Peyer's patch (tissue), 4 donors: ENCODE measurements at regions not wholly inside any gene's neighbourhood (a gene's known extent, or its start where the extent isn't known, plus 50 kb on each side); places are given as distances from the start of the nearest gene placed in this dataset.

ENCODE experiments used
- POLR2A ChIP-seq, 2 donors: fragments of 450-650 bp; IDR thresholded peaks; one replicate each; pipeline ENCODE4 v1.5.1; 2017; ENCODE audit warnings: antibody characterized with exemption in 2 of 2, mild to moderate bottlenecking in 2 of 2, moderate library complexity in 2 of 2
- TF ChIP-seq, protein P1 (sequence below), 6 experiments: fragments of 450-650 bp in 4 of 6; fragments of 200-600 bp in 2 of 6; sonication (generic) in 1 of 6; IDR thresholded peaks; one replicate each; pipeline ENCODE4 v1.5.1; 2017 to 2019; ENCODE audit warnings: antibody characterized with exemption in 6 of 6, mild to moderate bottlenecking in 3 of 6, moderate library complexity in 1 of 6

DNA sequence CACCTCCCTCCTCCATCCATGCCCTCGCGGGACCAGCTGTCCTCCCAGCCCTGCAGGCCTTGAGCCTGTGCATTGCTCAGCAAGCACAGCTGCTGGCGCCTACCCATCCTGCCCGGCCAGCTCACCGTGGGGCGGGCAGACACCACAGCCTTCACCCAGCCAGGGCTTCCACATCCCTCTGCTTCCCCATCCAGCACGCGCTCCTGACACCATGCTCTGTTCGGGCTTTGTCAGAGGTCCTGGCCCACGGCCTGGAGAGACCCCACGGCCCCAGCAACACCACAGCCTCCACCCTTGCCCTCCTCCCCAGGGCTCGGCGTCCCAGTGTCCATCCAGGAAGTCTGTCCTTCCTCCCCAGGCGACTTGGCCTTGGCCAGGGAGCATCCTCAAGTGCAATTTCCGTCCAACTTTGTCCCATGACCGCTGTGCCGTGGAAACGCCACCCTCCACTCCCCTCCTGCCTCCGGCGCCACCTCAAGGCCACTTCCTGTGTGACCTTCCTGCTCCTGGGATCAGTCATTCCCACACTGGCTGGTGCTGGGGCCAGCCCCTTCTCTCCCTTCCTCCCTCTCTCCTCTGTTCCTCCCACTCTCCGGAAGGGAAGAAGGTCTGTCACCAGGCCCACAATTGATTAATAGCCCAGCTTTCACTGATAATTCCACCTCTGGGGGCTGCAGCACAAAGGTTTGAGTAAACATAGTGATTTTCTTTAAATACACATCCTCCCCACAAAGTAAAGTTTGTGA lies 71.5 kb upstream of the SMNDC1 start:
- TF ChIP-seq, protein P1, sequence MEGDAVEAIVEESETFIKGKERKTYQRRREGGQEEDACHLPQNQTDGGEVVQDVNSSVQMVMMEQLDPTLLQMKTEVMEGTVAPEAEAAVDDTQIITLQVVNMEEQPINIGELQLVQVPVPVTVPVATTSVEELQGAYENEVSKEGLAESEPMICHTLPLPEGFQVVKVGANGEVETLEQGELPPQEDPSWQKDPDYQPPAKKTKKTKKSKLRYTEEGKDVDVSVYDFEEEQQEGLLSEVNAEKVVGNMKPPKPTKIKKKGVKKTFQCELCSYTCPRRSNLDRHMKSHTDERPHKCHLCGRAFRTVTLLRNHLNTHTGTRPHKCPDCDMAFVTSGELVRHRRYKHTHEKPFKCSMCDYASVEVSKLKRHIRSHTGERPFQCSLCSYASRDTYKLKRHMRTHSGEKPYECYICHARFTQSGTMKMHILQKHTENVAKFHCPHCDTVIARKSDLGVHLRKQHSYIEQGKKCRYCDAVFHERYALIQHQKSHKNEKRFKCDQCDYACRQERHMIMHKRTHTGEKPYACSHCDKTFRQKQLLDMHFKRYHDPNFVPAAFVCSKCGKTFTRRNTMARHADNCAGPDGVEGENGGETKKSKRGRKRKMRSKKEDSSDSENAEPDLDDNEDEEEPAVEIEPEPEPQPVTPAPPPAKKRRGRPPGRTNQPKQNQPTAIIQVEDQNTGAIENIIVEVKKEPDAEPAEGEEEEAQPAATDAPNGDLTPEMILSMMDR (IDR thresholded peaks at IDR 0.05) = no peak
- no peak for TF ChIP-seq POLR2A (IDR thresholded peaks at IDR 0.05)
